Upper lobe of left lung (tissue), 4 donors: ENCODE measurements at regions not wholly inside any gene's neighbourhood (a gene's known extent, or its start where the extent isn't known, plus 50 kb on each side); places are given as distances from the start of the nearest gene placed in this dataset.

Experiments
- POLR2A ChIP-seq, 4 donors: fragments of 450-650 bp; IDR thresholded peaks; one replicate each; pipeline ENCODE4 v1.5.1; 2016 to 2017; ENCODE audit warnings: antibody characterized with exemption in 4 of 4, mild to moderate bottlenecking in 2 of 4
- POLR2AphosphoS5 ChIP-seq, 2 donors: sonication (generic); formaldehyde crosslinking; IDR thresholded peaks; one replicate each; pipeline ENCODE4 v1.5.1; 2017; ENCODE audit warnings: antibody characterized with exemption in 2 of 2
- TF ChIP-seq, protein P1 (sequence below), 6 experiments: fragments of 450-650 bp in 4 of 6; fragments of 200-600 bp in 2 of 6; sonication (generic) in 2 of 6; IDR thresholded peaks; one replicate each; pipeline ENCODE4 v1.5.1; 2016 to 2019; ENCODE audit warnings: antibody characterized with exemption in 6 of 6

GRCh38 chr1:148379170-148379500 is 104.0 kb downstream of the PPIAL4G start:
- TF ChIP-seq, protein P1, sequence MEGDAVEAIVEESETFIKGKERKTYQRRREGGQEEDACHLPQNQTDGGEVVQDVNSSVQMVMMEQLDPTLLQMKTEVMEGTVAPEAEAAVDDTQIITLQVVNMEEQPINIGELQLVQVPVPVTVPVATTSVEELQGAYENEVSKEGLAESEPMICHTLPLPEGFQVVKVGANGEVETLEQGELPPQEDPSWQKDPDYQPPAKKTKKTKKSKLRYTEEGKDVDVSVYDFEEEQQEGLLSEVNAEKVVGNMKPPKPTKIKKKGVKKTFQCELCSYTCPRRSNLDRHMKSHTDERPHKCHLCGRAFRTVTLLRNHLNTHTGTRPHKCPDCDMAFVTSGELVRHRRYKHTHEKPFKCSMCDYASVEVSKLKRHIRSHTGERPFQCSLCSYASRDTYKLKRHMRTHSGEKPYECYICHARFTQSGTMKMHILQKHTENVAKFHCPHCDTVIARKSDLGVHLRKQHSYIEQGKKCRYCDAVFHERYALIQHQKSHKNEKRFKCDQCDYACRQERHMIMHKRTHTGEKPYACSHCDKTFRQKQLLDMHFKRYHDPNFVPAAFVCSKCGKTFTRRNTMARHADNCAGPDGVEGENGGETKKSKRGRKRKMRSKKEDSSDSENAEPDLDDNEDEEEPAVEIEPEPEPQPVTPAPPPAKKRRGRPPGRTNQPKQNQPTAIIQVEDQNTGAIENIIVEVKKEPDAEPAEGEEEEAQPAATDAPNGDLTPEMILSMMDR (IDR thresholded peaks at IDR 0.05): no peak
- TF ChIP-seq POLR2AphosphoS5 (IDR thresholded peaks at IDR 0.05) (no peak), POLR2A (IDR thresholded peaks at IDR 0.05) (no peak)
